Sigmoid colon (tissue), 6 donors: ENCODE measurements at regions not wholly inside any gene's neighbourhood (a gene's known extent, or its start where the extent isn't known, plus 50 kb on each side); places are given as distances from the start of the nearest gene placed in this dataset.

Source experiments
- DNase-seq: peaks from one replicate; pipeline ENCODE4 v3.0.0-alpha.2; 2019
- H3K27ac ChIP-seq, 4 donors: fragments of 200-600 bp; sonication (generic); one replicate each; pipeline ENCODE4 v1.5.1; 2016 to 2019; ENCODE audit warnings: mild to moderate bottlenecking in 1 of 4
- H3K27me3 ChIP-seq, 3 donors: fragments of 200-600 bp; sonication (generic); one replicate each; pipeline ENCODE4 v1.5.1; 2019; ENCODE audit warnings: mild to moderate bottlenecking in 1 of 3
- H3K36me3 ChIP-seq, 4 donors: fragments of 200-600 bp; sonication (generic); one replicate each; pipeline ENCODE4 v1.5.1; 2016 to 2019
- H3K4me1 ChIP-seq, 4 donors: fragments of 200-600 bp; sonication (generic); one replicate each; pipeline ENCODE4 v1.5.1; 2017 to 2019
- H3K4me3 ChIP-seq, 4 donors: fragments of 200-600 bp; sonication (generic); one replicate each; pipeline ENCODE4 v1.5.1; 2017 to 2019; ENCODE audit warnings: mild to moderate bottlenecking in 2 of 4, moderate library complexity in 1 of 4
- H3K9me3 ChIP-seq, 4 donors: fragments of 200-600 bp in 3 of 4; sonication (generic) in 3 of 4; one replicate each; pipeline versions ENCODE4 v1.5.1 to v1.6.1; 2013 to 2019
- CTCF ChIP-seq, 4 experiments: fragments of 450-650 bp in 3 of 4; fragments of 200-600 bp in 1 of 4; IDR thresholded peaks; one replicate each; pipeline ENCODE4 v1.5.1; 2016 to 2019; ENCODE audit warnings: antibody characterized with exemption in 4 of 4, mild to moderate bottlenecking in 3 of 4, moderate library complexity in 2 of 4
- EP300 ChIP-seq, 4 donors: sonication (generic); formaldehyde crosslinking; IDR thresholded peaks; one replicate each; pipeline ENCODE4 v1.6.1; 2017; ENCODE audit warnings: antibody characterized with exemption in 4 of 4
- POLR2A ChIP-seq, 2 donors: fragments of 450-650 bp; IDR thresholded peaks; one replicate each; pipeline ENCODE4 v1.6.1; 2016; ENCODE audit warnings: antibody characterized with exemption in 2 of 2, mild to moderate bottlenecking in 2 of 2, moderate library complexity in 2 of 2
- POLR2AphosphoS5 ChIP-seq, 4 donors: sonication (generic); formaldehyde crosslinking; IDR thresholded peaks; one replicate each; pipeline ENCODE4 v1.6.1; 2017; ENCODE audit warnings: antibody characterized with exemption in 4 of 4
- WGBS, 2 donors: extraction: QIAGEN DNeasy Blood & Tissue Kit; methylation state at CpG; one replicate each; pipeline ENCODE4 v1.1.7; 2013; 5-methylcytosine and 5-hydroxymethylcytosine counted together
- intact Hi-C: fragments of 100-400 bp; cut with DNase I; formaldehyde crosslinking; loops from one replicate; pipeline ENCODE4 v1.15.1; 2023
- donor health status: healthy with polysubstance abuse.
- donor health status: healthy.

- H3K4me1 ChIP-seq = no peaks in the 10 kb centered on the region
- peaks cover 0 to 3% (median 0%) of the 10 kb centered on the region in 4 donors for H3K9me3 ChIP-seq
- intact Hi-C loops = no loop called here
- H3K27me3 ChIP-seq = no peaks in the 10 kb centered on the region
- TF ChIP-seq EP300 (IDR thresholded peaks at IDR 0.05) (no peak), POLR2A (IDR thresholded peaks at IDR 0.05) (no peak), POLR2AphosphoS5 (IDR thresholded peaks at IDR 0.05) (no peak)
- H3K4me3 ChIP-seq = no peak overlapping the region
- WGBS, 2 donors = 92 to 97% methylated on average over 8 of the region's 8 CpGs
- DNase-seq = no peak
- no peak overlapping the region for H3K27ac ChIP-seq
- H3K36me3 ChIP-seq = no peaks in the 10 kb centered on the region
Observed at GRCh38 chr3:43185983-43186314, 80.1 kb upstream of the POMGNT2 start.

- no peaks in the 10 kb centered on the region for H3K27me3 ChIP-seq
- H3K9me3 ChIP-seq = peaks cover 0 to 3% (median 0%) of the 10 kb centered on the region in 4 donors
- no peaks in the 10 kb centered on the region for H3K36me3 ChIP-seq
- intact Hi-C loops = no loop called here
- H3K27ac ChIP-seq = no peak overlapping the region
- WGBS, 2 donors = 57 to 75% methylated on average over 5 of the region's 5 CpGs
- DNase-seq = no peak
- TF ChIP-seq EP300 (IDR thresholded peaks at IDR 0.05) = no peak
- no peak for TF ChIP-seq POLR2AphosphoS5 (IDR thresholded peaks at IDR 0.05)
- no peak for TF ChIP-seq POLR2A (IDR thresholded peaks at IDR 0.05)
- no peak for TF ChIP-seq CTCF (IDR thresholded peaks at IDR 0.05)
- H3K4me1 ChIP-seq = peaks cover 0 to 3% (median 0%) of the 10 kb centered on the region in 4 donors
- H3K4me3 ChIP-seq = no peak overlapping the region
Observed at GRCh38 chr3:43185274-43185982, 79.5 kb upstream of the POMGNT2 start.

- WGBS, 2 donors = 80 to 83% methylated on average over 2 of the region's 2 CpGs
- no peak for DNase-seq
- Histone ChIP-seq H3K4me3 (no peak overlapping the region), H3K36me3 (no peaks in the 10 kb centered on the region), H3K4me1 (peaks cover 0 to 4% (median 0%) of the 10 kb centered on the region in 4 donors), H3K27ac (no peak overlapping the region), H3K9me3 (no peaks in the 10 kb centered on the region), H3K27me3 (no peaks in the 10 kb centered on the region)
- TF ChIP-seq POLR2AphosphoS5 (IDR thresholded peaks at IDR 0.05) (no peak), POLR2A (IDR thresholded peaks at IDR 0.05) (no peak), CTCF (IDR thresholded peaks at IDR 0.05) (no peak), EP300 (IDR thresholded peaks at IDR 0.05) (no peak)
- intact Hi-C loops = no loop called here
Observed at GRCh38 chr3:43183456-43183855, 77.6 kb upstream of the POMGNT2 start.

GRCh38 chr3:43181202-43181821, 75.4 kb upstream of the POMGNT2 start:
- TF ChIP-seq POLR2AphosphoS5 (IDR thresholded peaks at IDR 0.05) (no peak), EP300 (IDR thresholded peaks at IDR 0.05) (no peak), CTCF (IDR thresholded peaks at IDR 0.05) (no peak)
- WGBS, 2 donors = 16 to 45% methylated on average over 13 of the region's 13 CpGs
- no peak for DNase-seq
- Histone ChIP-seq H3K36me3 (no peaks in the 10 kb centered on the region), H3K4me1 (peaks cover 0 to 4% (median 0%) of the 10 kb centered on the region in 4 donors), H3K27me3 (no peaks in the 10 kb centered on the region), H3K4me3 (no peak overlapping the region), H3K27ac (no peak overlapping the region), H3K9me3 (no peaks in the 10 kb centered on the region)
- intact Hi-C loops = no loop called here

- Histone ChIP-seq H3K27ac (no peak overlapping the region), H3K36me3 (no peaks in the 10 kb centered on the region), H3K27me3 (no peaks in the 10 kb centered on the region), H3K9me3 (no peaks in the 10 kb centered on the region), H3K4me3 (no peak overlapping the region), H3K4me1 (peaks cover 0 to 4% (median 0%) of the 10 kb centered on the region in 4 donors)
- intact Hi-C loops = no loop called here
- TF ChIP-seq POLR2A (IDR thresholded peaks at IDR 0.05) (no peak), POLR2AphosphoS5 (IDR thresholded peaks at IDR 0.05) (no peak), EP300 (IDR thresholded peaks at IDR 0.05) (no peak), CTCF (IDR thresholded peaks at IDR 0.05) (no peak)
- DNase-seq = no peak
- 65 to 78% methylated on average over 6 of the region's 6 CpGs for WGBS, 2 donors
Observed at GRCh38 chr3:43180694-43181093, 74.8 kb upstream of the POMGNT2 start.
